Kidney (tissue), 13 donors: ENCODE measurements at regions not wholly inside any gene's neighbourhood (a gene's known extent, or its start where the extent isn't known, plus 50 kb on each side); places are given as distances from the start of the nearest gene placed in this dataset.

Experiments
- DNase-seq, 5 donors: peaks; one replicate each; pipeline ENCODE4 v3.0.0-alpha.2; 2013 to 2020
- FAIRE-seq: peaks from 2 replicates; lab custom pipeline; 2012; peaks lifted over from hg19 to GRCh38; lab: Jason Lieb, UNC
- H3K27ac ChIP-seq, 2 donors: one replicate each; pipeline ENCODE4 v1.7.0; 2013; ENCODE audit warnings: low read depth in 2 of 2, low read length in 2 of 2, inconsistent platforms in 1 of 2
- H3K27me3 ChIP-seq: one replicate; pipeline ENCODE4 v1.7.1; 2013; ENCODE audit warnings: low read length, inconsistent platforms; ENCODE audit not compliant: control insufficient read depth, insufficient read depth
- H3K36me3 ChIP-seq, 3 donors: one replicate each; pipeline versions ENCODE4 v1.7.0 to v1.7.1; 2013; ENCODE audit warnings: low read length in 3 of 3, control low read depth in 1 of 3, inconsistent platforms in 1 of 3; ENCODE audit not compliant: insufficient read depth in 3 of 3, control insufficient read depth in 2 of 3
- H3K4me1 ChIP-seq, 3 donors: one replicate each; pipeline versions ENCODE4 v1.7.0 to v1.7.1; 2013; ENCODE audit warnings: low read length in 3 of 3, inconsistent platforms in 1 of 3, low read depth in 1 of 3; ENCODE audit not compliant: control insufficient read depth in 2 of 3, insufficient read depth in 2 of 3
- H3K4me3 ChIP-seq, 3 donors: one replicate each; pipeline versions ENCODE4 v1.7.0 to v1.8.1; 2013; ENCODE audit warnings: low read length in 3 of 3, control low read depth in 1 of 3, inconsistent platforms in 1 of 3
- H3K9ac ChIP-seq, 3 donors: one replicate each; pipeline versions ENCODE4 v1.7.0 to v1.7.1; 2013; ENCODE audit warnings: low read length in 3 of 3, control low read depth in 1 of 3, inconsistent platforms in 1 of 3
- H3K9me3 ChIP-seq, 3 donors: one replicate each; pipeline versions ENCODE4 v1.7.0 to v1.7.1; 2013; ENCODE audit warnings: low read length in 3 of 3, control low read depth in 1 of 3, inconsistent platforms in 1 of 3; ENCODE audit not compliant: control insufficient read depth in 2 of 3, insufficient read depth in 1 of 3
- intact Hi-C: fragments of 100-400 bp; cut with DNase I; formaldehyde crosslinking; loops from one replicate; pipeline ENCODE4 v1.11.1; 2022
- TF ChIP-seq, protein P1 (sequence below): IDR thresholded peaks from 3 replicates; pipeline ENCODE4 v1.5.1; 2012; ENCODE audit warnings: mild to moderate bottlenecking, moderate library complexity, borderline replicate concordance; ENCODE audit not compliant: insufficient read depth; ENCODE audit errors: extremely low read depth
- donor health status: control.
- donor health status: control.
- donor health status: control.
- donor health status: control.
- donor health status: control.
- donor health status: DM: yes; HTN: yes; CAD: no.
- donor health status: Normal renal cell carcinoma (clear cell type).

GRCh38 chr3:96719921-96720320, 94.5 kb upstream of the EPHA6 start:
- H3K4me1 ChIP-seq, result no peaks in the 10 kb centered on the region
- no peaks in the 10 kb centered on the region for H3K27me3 ChIP-seq
- intact Hi-C loops, result no loop called here
- DNase-seq (no peak), FAIRE-seq (no peak)
- H3K9ac ChIP-seq, result no peak overlapping the region
- H3K9me3 ChIP-seq, result no peaks in the 10 kb centered on the region
- no peak overlapping the region for H3K4me3 ChIP-seq
- no peak overlapping the region for H3K27ac ChIP-seq
- TF ChIP-seq, protein P1, sequence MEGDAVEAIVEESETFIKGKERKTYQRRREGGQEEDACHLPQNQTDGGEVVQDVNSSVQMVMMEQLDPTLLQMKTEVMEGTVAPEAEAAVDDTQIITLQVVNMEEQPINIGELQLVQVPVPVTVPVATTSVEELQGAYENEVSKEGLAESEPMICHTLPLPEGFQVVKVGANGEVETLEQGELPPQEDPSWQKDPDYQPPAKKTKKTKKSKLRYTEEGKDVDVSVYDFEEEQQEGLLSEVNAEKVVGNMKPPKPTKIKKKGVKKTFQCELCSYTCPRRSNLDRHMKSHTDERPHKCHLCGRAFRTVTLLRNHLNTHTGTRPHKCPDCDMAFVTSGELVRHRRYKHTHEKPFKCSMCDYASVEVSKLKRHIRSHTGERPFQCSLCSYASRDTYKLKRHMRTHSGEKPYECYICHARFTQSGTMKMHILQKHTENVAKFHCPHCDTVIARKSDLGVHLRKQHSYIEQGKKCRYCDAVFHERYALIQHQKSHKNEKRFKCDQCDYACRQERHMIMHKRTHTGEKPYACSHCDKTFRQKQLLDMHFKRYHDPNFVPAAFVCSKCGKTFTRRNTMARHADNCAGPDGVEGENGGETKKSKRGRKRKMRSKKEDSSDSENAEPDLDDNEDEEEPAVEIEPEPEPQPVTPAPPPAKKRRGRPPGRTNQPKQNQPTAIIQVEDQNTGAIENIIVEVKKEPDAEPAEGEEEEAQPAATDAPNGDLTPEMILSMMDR, result no peak
- H3K36me3 ChIP-seq, result no peaks in the 10 kb centered on the region

DNA sequence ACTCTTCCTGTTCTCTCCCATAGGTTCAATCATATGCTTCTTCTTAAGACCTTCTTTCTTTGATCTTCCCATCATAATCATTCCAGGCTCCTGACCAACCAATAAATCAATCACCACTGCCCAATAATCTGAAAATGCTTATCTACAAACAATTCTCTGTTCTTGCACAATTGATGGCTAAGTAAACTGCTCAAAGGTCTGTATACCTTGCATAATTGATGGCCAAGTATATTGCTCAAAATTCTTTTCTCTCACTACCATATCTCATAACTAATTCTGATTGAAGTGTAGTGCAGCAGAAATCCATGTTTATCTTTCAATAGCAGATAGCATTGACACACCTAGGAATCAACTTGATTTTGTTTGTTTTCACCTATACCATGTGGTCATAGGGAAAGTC, 83.4 kb upstream of the EPHA6 start:
- H3K4me1 ChIP-seq, result no peaks in the 10 kb centered on the region
- H3K27me3 ChIP-seq, result no peaks in the 10 kb centered on the region
- H3K4me3 ChIP-seq, result no peak overlapping the region
- no peak for DNase-seq
- no peak overlapping the region for H3K27ac ChIP-seq
- no peaks in the 10 kb centered on the region for H3K9me3 ChIP-seq
- no peak overlapping the region for H3K9ac ChIP-seq
- intact Hi-C loops, result no loop called here
- FAIRE-seq, result no peak
- TF ChIP-seq, protein P1, result no peak
- no peaks in the 10 kb centered on the region for H3K36me3 ChIP-seq

DNA sequence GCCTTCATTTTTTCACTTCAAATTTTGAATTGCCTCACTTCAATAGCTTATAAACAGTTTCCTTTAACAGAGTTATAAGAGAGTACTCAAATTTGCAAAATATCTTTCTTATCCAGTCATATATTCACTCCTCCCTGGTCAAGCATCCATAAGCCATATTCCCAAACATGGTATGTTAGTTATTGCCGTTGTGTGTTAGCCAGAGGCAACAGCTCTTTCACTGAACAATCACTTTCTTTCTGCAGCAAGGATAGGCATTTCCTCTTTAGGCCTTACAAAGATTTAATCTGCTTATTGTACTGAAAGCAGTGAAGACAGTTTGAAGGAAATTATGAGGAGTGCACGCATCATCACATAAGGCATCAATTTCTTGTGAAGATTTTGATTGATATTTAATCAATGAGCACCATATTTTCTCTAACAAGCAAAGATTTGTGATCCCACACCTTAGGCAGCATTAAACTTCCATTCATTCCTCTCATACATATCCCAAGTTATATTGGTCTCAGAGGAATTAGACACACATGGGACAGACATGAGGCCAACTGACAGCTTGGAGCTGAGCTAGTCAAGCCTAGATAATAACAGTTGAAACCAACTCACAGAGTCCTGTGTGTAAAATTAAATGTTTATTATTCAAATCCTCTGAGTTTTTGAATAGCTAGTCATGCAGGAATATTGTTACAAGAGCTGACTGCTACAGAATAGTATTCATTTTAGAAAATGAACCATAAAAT, 80.0 kb upstream of the EPHA6 start:
- intact Hi-C loops, result no loop called here
- H3K4me1 ChIP-seq, result no peaks in the 10 kb centered on the region
- no peak overlapping the region for H3K27ac ChIP-seq
- no peaks in the 10 kb centered on the region for H3K27me3 ChIP-seq
- H3K9me3 ChIP-seq, result no peaks in the 10 kb centered on the region
- H3K9ac ChIP-seq, result no peak overlapping the region
- H3K4me3 ChIP-seq, result no peak overlapping the region
- no peak for FAIRE-seq
- TF ChIP-seq, protein P1, result no peak
- no peak for DNase-seq
- H3K36me3 ChIP-seq, result no peaks in the 10 kb centered on the region

GRCh38 chr3:96748139-96748538, 66.3 kb upstream of the EPHA6 start:
- Histone ChIP-seq H3K9ac (no peak overlapping the region), H3K27me3 (no peaks in the 10 kb centered on the region), H3K4me1 (no peaks in the 10 kb centered on the region), H3K9me3 (no peaks in the 10 kb centered on the region), H3K36me3 (no peaks in the 10 kb centered on the region), H3K27ac (no peak overlapping the region), H3K4me3 (no peak overlapping the region)
- intact Hi-C loops, result no loop called here
- FAIRE-seq (no peak), DNase-seq (no peak)
- TF ChIP-seq, protein P1, result no peak
